HG03432 (cell line): ENCODE measurements at regions not wholly inside any gene's neighbourhood (a gene's known extent, or its start where the extent isn't known, plus 50 kb on each side); places are given as distances from the start of the nearest gene placed in this dataset.

Source experiments
- ATAC-seq: cut with Tn5 transposase; IDR thresholded peaks from one replicate; pipeline ENCODE4 v1.9.1; 2021; ENCODE audit warnings: mild to moderate bottlenecking, moderate library complexity; ENCODE audit not compliant: unreplicated experiment

DNA sequence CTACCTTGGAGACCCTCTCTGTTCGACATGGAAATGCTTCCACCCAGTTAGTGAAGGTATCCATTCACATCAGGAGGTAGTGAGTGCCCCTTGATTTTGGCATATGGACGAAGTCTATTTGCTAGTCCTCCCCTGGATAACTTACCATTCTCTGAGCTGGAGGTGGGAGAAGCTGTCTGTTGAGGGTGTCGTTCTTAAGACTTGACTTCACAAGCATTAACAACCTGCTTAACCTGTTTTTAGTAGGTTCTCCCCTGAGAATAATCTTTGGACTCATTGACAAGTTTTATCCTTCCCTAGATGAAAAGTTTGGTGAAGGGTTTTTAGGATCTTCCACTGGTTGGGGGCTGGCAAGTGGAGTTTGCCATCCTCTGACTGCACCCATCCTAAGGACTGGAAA, 1053.8 kb upstream of the CNTN5 start:
- no peak for ATAC-seq

DNA sequence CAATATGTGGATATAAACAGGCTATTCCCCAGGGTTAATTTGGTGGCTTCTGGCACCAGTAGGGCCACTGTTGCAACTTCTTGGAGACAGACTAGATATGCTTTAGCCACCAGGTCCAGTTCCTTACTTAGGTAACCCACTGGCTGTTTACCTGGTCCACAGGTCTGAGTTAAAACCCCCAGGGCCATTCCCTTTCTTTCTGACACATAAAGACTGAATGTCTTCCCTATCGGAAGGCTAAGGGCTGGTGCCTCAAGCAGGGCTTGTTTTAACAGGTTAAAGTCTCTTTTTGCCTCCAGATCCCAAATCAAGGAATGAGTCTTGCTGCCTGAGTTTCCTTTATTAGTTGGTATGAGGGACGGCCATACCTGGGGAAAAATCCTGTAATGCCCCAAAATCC, 1052.7 kb upstream of the CNTN5 start:
- no peak for ATAC-seq

DNA sequence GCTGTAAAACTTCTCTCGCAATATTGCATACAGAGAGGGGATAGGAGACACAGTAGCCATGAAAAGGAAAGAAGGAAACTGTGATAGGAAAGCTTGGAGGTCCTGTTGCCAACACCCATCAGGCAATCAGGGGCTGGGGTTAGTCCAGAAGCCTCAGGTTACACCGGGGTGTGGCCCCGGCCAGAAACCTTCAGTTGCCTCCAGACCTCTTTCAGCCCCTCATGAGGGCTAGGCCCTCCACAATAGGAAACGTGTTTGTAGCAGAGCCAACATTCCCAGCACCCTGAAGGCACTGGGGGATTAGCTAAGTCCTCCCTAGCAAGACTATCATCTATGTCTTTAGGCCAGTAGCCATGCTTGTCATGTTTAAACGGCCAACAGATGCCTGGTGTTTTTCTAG, 1048.0 kb upstream of the CNTN5 start:
- ATAC-seq, result no peak

DNA sequence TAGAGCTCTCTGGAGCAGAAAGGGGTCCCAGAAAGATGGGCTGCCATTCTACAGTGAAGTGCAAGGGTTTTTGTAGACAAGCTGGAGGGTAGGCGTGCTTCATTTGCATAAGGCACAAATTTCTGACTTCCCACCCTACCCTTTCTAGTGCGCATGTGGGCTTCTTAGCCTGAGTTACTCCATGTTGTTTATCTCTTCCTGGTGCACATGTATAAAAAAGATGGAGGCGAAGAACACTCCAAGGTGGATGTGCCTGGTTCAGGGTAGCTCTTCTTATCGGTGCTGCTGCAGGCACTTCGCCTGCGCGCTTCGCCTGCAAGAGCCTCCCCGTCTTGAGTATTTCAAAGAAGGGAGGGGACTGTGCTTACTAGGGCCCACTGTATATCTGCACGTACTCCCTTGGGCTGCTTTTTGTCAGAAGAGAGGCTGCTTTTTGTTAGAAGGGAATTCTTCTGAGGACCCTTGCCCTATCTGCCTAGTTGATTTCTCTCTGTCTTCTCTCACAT, 1047.3 kb upstream of the CNTN5 start:
- no peak for ATAC-seq

DNA sequence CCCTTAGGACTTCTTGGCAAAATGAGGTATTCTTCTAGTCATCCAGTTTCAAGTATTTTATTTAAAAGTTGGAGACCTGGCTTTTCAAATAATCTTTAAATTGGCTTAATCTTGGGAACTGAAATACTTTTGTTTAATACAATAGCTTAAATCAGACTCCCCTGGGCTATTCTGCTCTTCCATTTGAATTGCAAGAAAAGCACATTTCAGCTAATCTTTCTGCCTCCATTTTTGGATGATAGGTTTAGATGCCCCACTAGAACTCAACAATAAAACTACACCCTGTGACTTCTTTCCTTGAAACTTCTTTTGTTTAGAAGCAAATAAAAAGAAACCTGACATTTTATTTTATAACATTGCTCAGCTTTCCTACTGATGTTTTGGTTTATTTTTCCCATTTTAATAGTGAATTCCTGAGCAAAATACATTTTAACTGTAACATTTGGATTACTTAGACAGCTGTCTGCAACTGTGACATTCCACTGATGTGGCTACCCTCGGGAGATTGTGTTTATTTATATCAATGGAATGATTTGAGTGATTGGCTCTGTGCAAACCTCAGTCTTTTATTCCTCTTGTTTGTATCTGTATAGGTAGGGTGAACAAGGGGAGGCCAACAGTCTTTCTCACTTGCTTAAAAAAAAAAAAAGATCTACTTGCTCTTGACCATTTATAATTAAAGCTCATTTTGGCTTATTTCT, 1045.8 kb upstream of the CNTN5 start:
- no peak for ATAC-seq

DNA sequence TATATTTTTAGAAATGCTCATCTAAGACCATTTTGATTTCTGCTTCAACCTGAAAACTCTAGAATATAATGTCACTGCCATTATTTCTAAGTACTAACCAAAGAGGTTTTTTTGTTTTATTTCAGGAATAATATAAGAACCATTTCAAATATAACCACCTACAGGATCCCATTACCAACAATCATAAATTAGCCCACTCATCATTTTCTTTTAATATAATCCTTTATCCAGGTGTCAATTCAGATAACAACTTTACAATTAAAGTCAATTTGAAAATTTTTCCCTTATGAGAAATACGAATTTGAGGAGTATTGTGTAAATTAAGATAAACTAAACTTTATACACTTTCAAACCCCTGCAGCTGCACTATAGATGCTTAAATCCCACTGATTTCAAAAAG, 1043.0 kb upstream of the CNTN5 start:
- no peak for ATAC-seq

DNA sequence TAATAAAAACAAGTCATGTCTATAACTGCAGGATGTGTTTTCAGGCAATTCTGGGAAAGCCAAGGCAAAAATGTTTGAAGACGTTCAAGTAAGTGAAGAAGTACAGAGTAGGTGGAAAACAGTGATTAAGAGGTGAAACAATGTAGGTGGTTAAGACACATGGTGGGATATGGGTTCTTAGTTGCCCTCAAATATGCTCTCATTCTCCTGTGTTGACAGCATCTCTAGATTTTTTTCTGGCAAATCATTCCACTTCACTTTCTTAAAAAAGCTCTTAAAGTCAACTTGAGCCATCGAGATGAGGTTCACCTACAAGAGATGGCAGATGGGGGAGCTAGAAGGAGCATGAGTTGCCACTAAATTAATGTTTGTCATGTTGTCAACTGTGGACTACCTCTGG, 1041.0 kb upstream of the CNTN5 start:
- no peak for ATAC-seq

DNA sequence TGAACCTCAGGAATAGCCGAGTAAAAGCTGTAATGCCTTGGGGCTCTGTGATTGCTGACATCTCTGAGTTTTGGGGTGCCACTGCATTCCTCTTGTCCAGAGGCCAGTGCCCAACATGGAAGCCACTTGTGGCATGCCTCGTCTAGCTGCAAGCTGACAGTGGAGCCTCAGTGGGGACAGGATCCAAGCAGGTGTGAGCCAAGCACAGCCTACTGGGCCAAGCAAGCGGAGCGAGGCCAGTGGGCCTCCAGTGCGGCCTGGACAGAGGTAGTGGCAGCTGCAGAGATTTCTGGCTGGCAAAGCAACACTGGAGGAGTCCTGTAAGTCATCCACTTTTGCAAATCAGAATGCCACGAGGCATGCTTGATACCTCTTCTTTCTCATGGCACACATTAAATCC, 1038.2 kb upstream of the CNTN5 start:
- no peak for ATAC-seq

DNA sequence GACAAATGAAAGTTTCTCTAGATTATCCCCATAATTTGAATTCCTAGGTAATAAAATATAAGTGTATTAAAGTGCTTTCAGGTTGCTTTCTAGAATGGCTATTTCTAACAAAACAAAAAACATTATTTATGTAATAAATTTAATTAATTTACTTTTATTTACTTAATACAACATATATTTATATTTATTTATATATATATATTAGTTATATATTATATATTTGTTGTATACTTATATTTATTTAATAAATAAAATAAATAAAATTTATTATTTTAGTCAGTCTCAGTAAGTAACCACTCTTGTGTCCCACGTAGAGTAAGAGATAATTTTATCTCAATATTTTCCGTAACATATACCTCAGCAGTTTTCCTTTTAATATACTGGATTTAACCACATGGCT, 1031.6 kb upstream of the CNTN5 start:
- ATAC-seq, result no peak

DNA sequence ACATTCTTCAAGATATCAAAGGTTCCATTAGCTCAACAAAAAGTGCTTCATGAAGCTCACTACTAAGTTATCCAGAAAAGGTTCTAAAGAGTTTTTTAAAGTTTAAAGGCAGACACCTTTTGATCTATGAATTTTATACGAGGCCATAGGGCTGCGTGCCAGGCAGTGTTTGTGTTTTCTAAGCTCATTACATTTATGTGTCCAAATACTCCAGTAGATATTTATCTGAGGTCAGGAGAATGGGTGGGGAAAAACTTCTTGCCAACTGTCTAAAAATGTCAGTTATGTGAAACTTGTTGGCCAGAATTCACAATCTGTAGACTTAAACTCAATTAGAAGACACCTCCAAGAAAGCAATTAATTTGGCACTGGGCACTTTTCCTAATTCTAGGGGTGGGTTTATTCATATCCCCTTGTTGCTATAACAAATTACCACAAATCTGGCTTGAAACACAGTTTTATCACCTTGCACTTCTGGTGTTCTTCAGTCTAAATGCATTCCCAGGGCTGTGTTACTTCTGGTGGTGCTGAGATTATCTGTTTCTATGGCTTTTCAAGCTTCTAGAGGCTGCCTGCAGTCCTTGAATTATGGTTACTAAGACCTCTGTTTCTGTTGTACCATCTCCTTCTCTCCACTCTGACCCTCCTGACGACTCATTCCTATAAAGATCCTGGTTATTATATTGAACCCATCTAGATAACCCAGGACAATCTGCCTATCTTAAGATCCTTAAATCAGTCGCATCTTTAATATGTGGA, 1030.4 kb upstream of the CNTN5 start:
- ATAC-seq, result no peak

DNA sequence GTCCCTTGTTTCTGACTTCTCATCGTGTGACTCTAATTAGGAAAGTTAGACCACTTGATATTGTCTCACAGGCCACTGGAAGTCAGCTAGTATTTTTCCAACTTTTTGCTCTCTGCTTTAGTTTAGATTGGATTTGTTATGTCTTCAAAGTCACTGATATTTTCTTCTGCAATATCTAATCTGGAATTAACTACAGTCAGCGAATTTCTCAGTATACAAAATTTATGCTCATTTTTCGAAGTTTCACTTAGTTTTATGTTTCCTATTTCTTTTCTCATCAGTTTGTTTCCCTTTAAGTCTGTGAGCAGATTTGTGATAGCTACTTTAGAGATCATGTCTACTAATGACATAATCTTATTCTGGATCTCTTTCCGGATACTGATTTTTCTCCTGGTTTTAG, 1027.2 kb upstream of the CNTN5 start:
- ATAC-seq, result no peak

DNA sequence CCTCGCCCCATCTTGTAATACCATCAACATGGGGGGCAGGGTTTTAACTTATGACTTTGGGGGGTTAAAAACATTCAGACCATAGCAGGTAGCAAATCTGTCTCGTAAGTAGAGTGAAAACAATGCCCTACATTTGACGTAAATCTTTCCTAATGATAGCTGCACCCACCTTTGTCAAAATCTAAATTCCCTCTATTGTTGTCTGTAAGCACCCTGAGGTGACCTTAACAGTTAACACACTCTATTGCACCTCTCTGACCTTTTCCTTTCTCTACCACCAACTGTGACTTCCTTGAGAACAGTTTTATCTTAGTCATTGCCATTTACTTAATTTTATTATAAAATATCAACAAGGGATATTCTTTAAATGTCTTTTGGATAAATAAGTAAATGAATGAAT, 1024.9 kb upstream of the CNTN5 start:
- no peak for ATAC-seq

DNA sequence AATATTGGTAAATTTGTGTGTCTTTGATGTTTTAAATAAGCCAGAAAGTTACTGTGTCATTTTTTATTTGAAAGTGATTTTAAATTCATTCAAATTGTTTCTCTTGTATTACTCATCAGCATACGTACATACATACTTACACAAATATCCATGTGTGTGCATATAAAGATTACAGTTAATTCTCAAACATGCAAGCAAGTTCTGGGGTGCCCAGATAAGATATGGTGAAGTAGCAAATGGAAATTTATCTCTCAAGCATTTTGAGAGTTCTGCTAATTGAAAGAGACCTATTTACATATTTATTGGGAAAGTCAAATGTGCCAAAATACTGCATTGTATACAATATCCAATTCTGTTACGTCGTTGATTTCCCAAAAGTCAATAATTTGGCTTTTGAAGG, 1024.0 kb upstream of the CNTN5 start:
- no peak for ATAC-seq

DNA sequence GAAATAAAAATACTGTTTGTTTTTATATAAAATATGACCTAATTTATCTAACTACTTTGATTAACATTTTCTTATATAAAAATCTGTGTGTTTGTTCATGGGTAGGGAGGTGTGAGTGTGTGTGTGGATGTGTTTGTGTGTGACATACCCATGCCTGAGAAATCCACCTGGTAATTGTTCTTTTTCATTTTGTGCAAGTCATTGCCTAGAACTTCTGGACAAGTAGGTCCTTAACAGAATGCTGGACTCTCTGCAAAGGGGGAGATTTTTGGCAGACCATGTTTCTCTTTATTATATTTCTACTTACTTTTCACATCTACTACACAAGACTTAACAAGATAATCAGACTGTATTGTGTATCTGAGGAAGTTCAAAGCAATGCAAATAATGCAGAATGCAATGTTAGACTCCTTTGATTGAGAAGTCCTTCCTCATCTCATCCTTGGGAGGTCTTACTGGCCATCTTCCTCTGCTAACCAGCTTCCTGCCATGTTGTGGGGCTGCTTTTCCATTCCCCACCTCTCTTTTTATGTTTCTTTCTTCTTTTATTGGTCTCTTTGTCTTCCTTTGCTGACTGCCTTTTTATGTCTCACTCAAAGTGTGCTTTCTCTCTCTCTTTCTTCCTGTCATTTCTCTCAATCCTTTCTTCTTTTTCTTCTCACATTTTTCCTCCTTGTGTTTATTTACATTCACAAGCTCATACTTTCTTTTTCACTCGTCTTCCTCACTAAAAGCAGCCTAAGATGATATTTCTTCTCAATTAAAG, 1017.0 kb upstream of the CNTN5 start:
- no peak for ATAC-seq

DNA sequence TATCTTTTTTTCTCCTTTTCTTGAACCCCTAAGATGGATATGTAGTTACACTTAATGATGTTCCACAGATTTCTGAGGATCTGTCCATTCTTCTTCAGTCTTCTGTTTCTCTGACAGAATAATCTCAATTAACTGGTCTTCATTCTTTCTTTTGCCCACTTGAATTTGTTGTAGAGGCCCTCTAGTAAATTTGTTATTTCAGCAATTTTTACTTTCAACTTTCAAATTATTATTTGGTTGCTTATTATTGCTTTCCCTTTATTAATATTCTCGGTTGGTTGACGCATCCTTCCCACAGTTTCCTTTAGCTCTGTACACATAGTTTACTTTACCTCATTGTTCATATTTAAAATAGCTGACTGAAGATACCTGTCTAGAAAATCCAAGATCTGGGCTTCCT, 1013.7 kb upstream of the CNTN5 start:
- ATAC-seq, result no peak

DNA sequence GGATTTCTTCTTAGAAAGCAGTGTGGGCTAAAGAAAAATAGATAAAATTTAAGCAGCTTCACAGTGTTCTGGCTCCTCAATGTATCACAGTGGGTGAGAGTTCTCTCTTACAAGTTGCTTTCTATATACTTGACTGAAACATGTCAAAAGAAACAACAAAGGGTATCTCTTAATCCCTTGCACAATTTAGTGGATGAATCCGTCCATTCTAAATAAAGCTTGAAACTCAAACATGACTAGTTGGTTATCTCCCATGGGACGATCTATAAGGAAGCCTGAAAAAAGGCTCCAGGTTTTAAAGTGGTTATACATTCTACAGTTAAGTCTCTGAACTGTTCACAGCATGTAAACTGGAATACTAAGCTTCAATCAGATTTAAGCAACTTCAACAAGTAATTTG, 993.1 kb upstream of the CNTN5 start:
- ATAC-seq, result no peak

DNA sequence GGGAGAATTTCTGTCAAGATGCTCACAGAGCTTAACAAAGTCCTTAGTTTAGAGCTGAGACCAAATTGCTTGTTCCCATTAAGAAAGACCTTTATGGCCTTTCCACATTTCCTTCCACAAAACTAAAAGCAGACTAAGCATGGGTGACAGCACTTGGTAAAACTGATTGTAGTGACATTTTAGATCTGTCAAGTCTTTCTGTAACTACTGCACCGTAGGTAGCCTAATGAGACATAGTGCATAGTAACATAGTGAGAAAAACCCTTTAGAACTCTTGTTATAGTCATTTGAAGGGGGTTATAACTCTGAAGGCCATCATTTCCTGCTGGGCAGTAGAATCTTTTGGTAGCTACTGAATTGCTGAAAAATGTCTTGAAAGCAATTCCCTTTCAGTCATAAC, 990.9 kb upstream of the CNTN5 start:
- no peak for ATAC-seq

DNA sequence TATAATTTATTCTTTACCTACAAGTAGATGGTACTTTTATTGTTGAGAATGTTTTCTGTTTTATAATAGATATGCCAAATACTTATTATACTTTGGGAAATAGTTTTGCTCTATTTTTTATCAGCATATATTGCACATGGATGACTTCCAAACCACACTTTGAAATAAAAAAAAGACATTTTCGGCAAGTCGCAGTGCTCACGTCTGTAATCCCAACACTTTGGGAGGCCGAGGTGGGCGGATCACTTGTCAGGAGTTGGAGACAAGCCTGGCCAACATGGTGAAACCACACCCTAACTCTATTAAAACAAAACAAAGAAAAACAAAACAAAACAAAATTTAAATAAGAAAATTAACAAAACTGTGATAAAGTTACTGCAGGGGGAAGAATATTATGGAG, 983.9 kb upstream of the CNTN5 start:
- ATAC-seq, result no peak

DNA sequence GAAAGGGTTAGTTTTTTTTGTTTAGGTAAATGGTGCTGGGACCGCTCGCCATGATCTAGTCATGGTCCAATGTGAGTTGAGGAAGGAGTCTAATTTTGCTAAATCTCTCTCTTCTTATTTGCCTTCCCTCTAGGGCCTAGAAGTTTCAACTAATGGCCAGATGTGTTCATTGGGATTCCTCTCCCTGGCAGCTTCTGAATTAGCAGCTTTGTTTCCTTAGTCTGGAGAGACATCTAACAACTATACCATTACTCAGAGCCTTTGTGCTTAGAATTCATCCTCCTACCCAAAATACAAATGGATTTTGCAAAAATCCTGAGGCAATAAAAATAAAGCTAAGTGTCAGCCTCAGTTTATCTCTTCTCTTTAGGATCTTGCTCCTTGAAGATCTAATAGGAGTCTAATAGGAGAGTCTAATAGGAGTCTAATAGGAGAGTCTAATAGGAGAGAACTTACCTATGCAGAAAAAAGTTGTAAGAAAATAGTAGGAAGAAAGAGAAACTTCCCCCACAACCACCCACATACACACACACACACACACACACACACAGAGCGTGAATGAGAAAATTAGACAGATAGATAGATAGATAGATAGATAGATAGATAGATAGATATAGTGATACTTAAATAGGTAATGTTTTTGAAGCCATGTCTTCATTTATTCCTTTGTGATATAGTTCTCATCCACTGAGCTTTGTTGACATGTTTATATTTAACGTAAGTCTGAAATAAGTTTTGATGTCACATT, 980.5 kb upstream of the CNTN5 start:
- no peak for ATAC-seq

DNA sequence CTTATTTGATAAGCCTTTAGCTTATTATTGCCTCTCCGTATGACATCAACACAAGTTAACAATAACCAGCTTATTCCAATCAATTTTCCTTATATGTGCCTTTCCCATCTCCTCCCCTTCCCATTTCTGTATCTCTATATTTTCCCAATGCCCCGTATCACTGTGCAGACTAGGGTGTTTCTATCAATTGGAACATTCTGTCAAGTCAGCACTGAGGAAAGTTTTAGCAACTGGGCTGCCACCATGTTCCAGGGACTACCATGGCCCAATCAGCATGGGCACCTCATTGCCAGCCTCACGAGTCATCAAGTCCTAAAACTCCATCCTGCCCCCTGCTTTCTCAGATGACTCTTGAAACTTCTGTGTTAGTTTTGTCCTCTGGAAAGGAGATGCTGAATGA, 973.1 kb upstream of the CNTN5 start:
- no peak for ATAC-seq

DNA sequence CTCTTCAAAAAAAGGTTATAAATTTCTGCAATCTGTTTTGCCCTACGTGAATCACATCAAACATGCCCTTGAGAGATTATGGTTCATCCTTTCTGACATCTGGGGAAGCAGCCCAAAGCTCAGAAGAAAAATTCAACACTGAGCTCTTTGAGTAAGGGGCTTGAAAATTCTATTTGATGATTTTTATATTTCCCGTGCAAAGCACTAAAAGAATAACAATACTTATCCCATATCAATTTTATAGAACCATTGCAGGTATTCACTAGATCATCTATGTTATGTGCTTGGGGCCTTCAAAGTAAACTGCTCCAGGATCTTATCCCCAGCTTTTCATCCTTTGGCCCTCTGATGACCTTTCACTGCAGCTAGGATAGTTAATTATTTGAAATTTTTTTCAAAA, 966.9 kb upstream of the CNTN5 start:
- no peak for ATAC-seq
